HepG2 (cell line): ENCODE measurements at regions not wholly inside any gene's neighbourhood (a gene's known extent, or its start where the extent isn't known, plus 50 kb on each side); places are given as distances from the start of the nearest gene placed in this dataset.

Experiments
- ATAC-seq: fragments of 200-7000 bp; cut with Tn5 transposase; 3 replicates; pipeline ENCODE4 v1.9.1; 2020; ENCODE audit warnings: mild to moderate bottlenecking, moderate library complexity
- BruUV-seq: library from RNA; stranded (reverse); fragments of 400-500 nt; replicated peaks from 2 replicates; lab custom pipeline; 2021; lab: Mats Ljungman, UMichigan
- CTCF ChIA-PET: fragments of 300-600 bp; formaldehyde crosslinking; extraction: SDS; loops from one replicate; lab custom pipeline; 2021; ENCODE audit warnings: low total read pairs, inconsistent platforms, low intra/inter-chr PET ratio; lab: Yijun Ruan, JAX
- POLR2A ChIA-PET: fragments of 350-600 bp; sonication (Branson Sonifier 250); formaldehyde crosslinking; loops from one replicate; lab custom pipeline; 2020; ENCODE audit warnings: antibody characterized with exemption, inconsistent platforms; lab: Yijun Ruan, JAX
- DNase-seq: peaks from one replicate; pipeline ENCODE4 v3.0.0-alpha.2; 2015; ENCODE audit warnings: low spot score
- FAIRE-seq: peaks from 3 replicates; lab custom pipeline; 2011; peaks lifted over from hg19 to GRCh38; lab: Jason Lieb, UNC
- H2AFZ ChIP-seq: one replicate; pipeline ENCODE4 v1.6.1; 2011; ENCODE audit warnings: low read length, inconsistent platforms
- H3K27ac ChIP-seq: fragments of 300-600 bp; 3 replicates; pipeline ENCODE4 v1.8.0; 2011; ENCODE audit warnings: mixed run types, mild to moderate bottlenecking, mixed read lengths, low read length, inconsistent platforms; ENCODE audit not compliant: insufficient read depth; ENCODE audit errors: extremely low read length
- H3K27me3 ChIP-seq, 2 experiments: fragments of 200-600 bp in 1 of 2; 2 replicates in 1 of 2; 3 replicates in 1 of 2; pipeline versions ENCODE4 v1.6.0 to v1.8.0; 2011; ENCODE audit warnings: low read length in 2 of 2, mild to moderate bottlenecking in 2 of 2, moderate library complexity in 2 of 2, inconsistent platforms in 1 of 2; ENCODE audit not compliant: insufficient read depth in 2 of 2, control insufficient read depth in 1 of 2
- H3K36me3 ChIP-seq, 2 experiments: fragments of 200-600 bp in 1 of 2; replicated peaks in 1 of 2; 2 replicates in 1 of 2; 3 replicates in 1 of 2; pipeline versions ENCODE4 v1.5.1 to v1.8.0; 2011; ENCODE audit warnings: low read length in 2 of 2, inconsistent platforms in 1 of 2; ENCODE audit not compliant: insufficient read depth in 2 of 2, control insufficient read depth in 1 of 2
- H3K4me1 ChIP-seq: 2 replicates; pipeline ENCODE4 v1.5.1; 2012; ENCODE audit warnings: low read length, inconsistent platforms; ENCODE audit not compliant: insufficient read depth
- H3K4me2 ChIP-seq: 2 replicates; pipeline ENCODE4 v1.6.0; 2011; ENCODE audit warnings: low read depth, low read length, inconsistent platforms
- H3K4me3 ChIP-seq, 3 experiments: fragments of 200-600 bp in 1 of 3; sonication (generic), shearing (Covaris generic) in 1 of 3; replicated peaks in 1 of 3; 2 replicates each; pipeline ENCODE4 v1.5.1; 2011 to 2016; ENCODE audit warnings: low read length in 3 of 3, inconsistent platforms in 2 of 3, low read depth in 2 of 3, mild to moderate bottlenecking in 2 of 3, control low read depth in 1 of 3, mixed read lengths in 1 of 3; ENCODE audit not compliant: insufficient read depth in 1 of 3
- H3K79me2 ChIP-seq: one replicate; pipeline ENCODE4 v1.6.1; 2011; ENCODE audit warnings: low read length, inconsistent platforms; ENCODE audit not compliant: insufficient read depth
- H3K9ac ChIP-seq: 2 replicates; pipeline ENCODE4 v1.6.0; 2011; ENCODE audit warnings: mild to moderate bottlenecking, low read depth, low read length, inconsistent platforms; ENCODE audit not compliant: insufficient read depth
- H3K9me3 ChIP-seq: 2 replicates; pipeline ENCODE4 v1.5.1; 2012; ENCODE audit warnings: mild to moderate bottlenecking, low read length
- H4K20me1 ChIP-seq: 2 replicates; pipeline ENCODE4 v1.6.0; 2011; ENCODE audit warnings: inconsistent platforms, mild to moderate bottlenecking, low read length, moderate library complexity; ENCODE audit not compliant: insufficient read depth
- CREB1 ChIP-seq, 2 experiments: fragments of 450-650 bp in 1 of 2; IDR thresholded peaks; 2 replicates each; pipeline ENCODE4 v1.6.1; 2016 to 2017; ENCODE audit warnings: control low read depth in 1 of 2, mild to moderate bottlenecking in 1 of 2, missing compliant biosample characterization in 1 of 2, missing genetic modification characterization in 1 of 2
- GTF3A ChIP-seq: sonication (generic); formaldehyde crosslinking; conservative IDR thresholded peaks from 2 replicates; pipeline ENCODE4 v1.4.0; 2020; ENCODE audit warnings: mild to moderate bottlenecking, missing genetic modification reagents
- MIXL1 ChIP-seq: IDR thresholded peaks from 2 replicates; pipeline ENCODE4 v1.6.1; 2016
- NFIB ChIP-seq: sonication (generic); formaldehyde crosslinking; IDR thresholded peaks from 2 replicates; pipeline ENCODE4 v1.9.0; 2021; ENCODE audit warnings: missing genetic modification reagents, mild to moderate bottlenecking, borderline replicate concordance
- SPEN ChIP-seq: sonication (generic); formaldehyde crosslinking; IDR thresholded peaks from 2 replicates; pipeline ENCODE4 v1.5.1; 2020; ENCODE audit warnings: low read depth, mild to moderate bottlenecking, missing genetic modification reagents
- ZFP82 ChIP-seq: sonication (generic); formaldehyde crosslinking; IDR thresholded peaks from 2 replicates; pipeline ENCODE4 v1.5.1; 2020; ENCODE audit warnings: mild to moderate bottlenecking, missing genetic modification reagents, borderline replicate concordance
- ZNF136 ChIP-seq: sonication (generic); formaldehyde crosslinking; IDR thresholded peaks from 2 replicates; pipeline ENCODE4 v1.8.1; 2022; ENCODE audit warnings: low read depth, mild to moderate bottlenecking, moderate library complexity, missing genetic modification reagents
- ZNF138 ChIP-seq: sonication (generic); formaldehyde crosslinking; IDR thresholded peaks from 2 replicates; pipeline ENCODE4 v1.5.0; 2020; ENCODE audit warnings: mild to moderate bottlenecking, low read depth, missing genetic modification reagents
- ZNF335 ChIP-seq: sonication (generic); formaldehyde crosslinking; IDR thresholded peaks from 2 replicates; pipeline ENCODE4 v1.4.0; 2020; ENCODE audit warnings: missing genetic modification reagents
- WGBS: methylation state at CpG from one replicate; pipeline ENCODE4 v1.1.6; 2017; ENCODE audit warnings: low lambda C conversion rate; 5-methylcytosine and 5-hydroxymethylcytosine counted together
- in situ Hi-C: cut with HindIII; loops from 2 replicates; pipeline ENCODE4 v1.10.0; 2017; ENCODE audit warnings: low pct_unique_long_range_greater_than_20kb; ENCODE audit not compliant: extremely low pct_ligation_motif_present
- intact Hi-C: fragments of 100-400 bp; cut with micrococcal nuclease; formaldehyde crosslinking; loops from one replicate; pipeline ENCODE4 v1.10.0; 2022; ENCODE audit not compliant: unreplicated experiment
- TF ChIP-seq, protein P1 (sequence below): IDR thresholded peaks from 2 replicates; pipeline ENCODE4 v1.6.1; 2016
- TF ChIP-seq, protein P2 (sequence below): sonication (generic); formaldehyde crosslinking; IDR thresholded peaks from 2 replicates; pipeline ENCODE4 v1.4.0; 2020; ENCODE audit warnings: low read depth, mild to moderate bottlenecking, missing genetic modification reagents
- TF ChIP-seq, protein P3 (sequence below): sonication (generic); formaldehyde crosslinking; IDR thresholded peaks from 2 replicates; pipeline ENCODE4 v1.4.0; 2020; ENCODE audit warnings: missing genetic modification reagents, borderline replicate concordance
- TF ChIP-seq, protein P4 (sequence below): sonication (generic); formaldehyde crosslinking; IDR thresholded peaks from 2 replicates; pipeline ENCODE4 v1.8.0; 2022; ENCODE audit warnings: mild to moderate bottlenecking, missing genetic modification reagents, borderline replicate concordance
- TF ChIP-seq, protein P5 (sequence below): sonication (generic); formaldehyde crosslinking; IDR thresholded peaks from 2 replicates; pipeline ENCODE4 v1.8.1; 2022; ENCODE audit warnings: low read depth, mild to moderate bottlenecking, missing genetic modification reagents
- TF ChIP-seq, protein P6 (sequence below): sonication (generic); formaldehyde crosslinking; IDR thresholded peaks from 2 replicates; pipeline ENCODE4 v1.4.0; 2020; ENCODE audit warnings: low read depth, mild to moderate bottlenecking, missing genetic modification reagents

DNA sequence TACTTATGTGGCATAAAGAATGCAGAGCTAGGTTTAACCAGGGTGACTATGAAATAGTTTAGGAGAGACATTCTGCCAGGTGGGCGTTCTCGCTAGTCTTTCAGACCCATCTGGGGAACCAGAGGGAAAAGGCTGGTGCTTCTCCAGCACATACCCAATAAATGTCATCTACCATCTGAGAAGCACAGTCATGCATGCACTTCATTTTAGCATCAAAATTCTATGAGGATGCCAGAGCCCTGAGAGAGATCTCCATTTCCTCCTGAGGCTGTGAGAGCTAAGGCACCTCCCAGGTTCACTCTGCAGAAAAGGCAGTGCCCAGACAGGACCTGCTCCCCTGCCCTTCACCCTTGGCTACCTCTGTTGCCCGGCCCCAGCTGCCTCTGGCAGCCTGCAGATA lies 196.2 kb upstream of the PRNP start:
- ChIA-PET POLR2A (no interaction called here), CTCF (no interaction called here)
- ATAC-seq (no peak), FAIRE-seq (no peak), DNase-seq (no peak)
- WGBS: 9% methylated on average over 3 of the region's 3 CpGs
- Histone ChIP-seq H3K9me3 (no peaks in the 10 kb centered on the region), H3K36me3 (no peaks in the 10 kb centered on the region), H3K9ac (no peak overlapping the region), H4K20me1 (no peaks in the 10 kb centered on the region), H3K27me3 (peaks cover 0 to 13% of the 10 kb centered on the region in 2 experiments; a peak in 2 of 5 replicates), H3K27ac (no peak overlapping the region), H3K4me2 (no peak overlapping the region), H3K4me1 (no peaks in the 10 kb centered on the region), H2AFZ (no peak overlapping the region), H3K79me2 (no peaks in the 10 kb centered on the region), H3K4me3 (no peak overlapping the region)
- in situ Hi-C loops: no loop called here
- BruUV-seq: no TSS peak
- intact Hi-C loops: no loop called here
- TF ChIP-seq CREB1 (IDR thresholded peaks at IDR 0.05) (no peak), CREB1 (CRISPR knock-in tag; IDR thresholded peaks at IDR 0.05) (no peak), MIXL1 (CRISPR knock-in tag) (no peak), NFIB (CRISPR knock-in tag) (no peak), ZNF335 (no peak), ZFP82 (CRISPR knock-in tag) (no peak), SPEN (CRISPR knock-in tag) (no peak), GTF3A (CRISPR knock-in tag) (no peak), ZNF136 (no peak), ZNF138 (CRISPR knock-in tag) (no peak)
- TF ChIP-seq, protein P1, sequence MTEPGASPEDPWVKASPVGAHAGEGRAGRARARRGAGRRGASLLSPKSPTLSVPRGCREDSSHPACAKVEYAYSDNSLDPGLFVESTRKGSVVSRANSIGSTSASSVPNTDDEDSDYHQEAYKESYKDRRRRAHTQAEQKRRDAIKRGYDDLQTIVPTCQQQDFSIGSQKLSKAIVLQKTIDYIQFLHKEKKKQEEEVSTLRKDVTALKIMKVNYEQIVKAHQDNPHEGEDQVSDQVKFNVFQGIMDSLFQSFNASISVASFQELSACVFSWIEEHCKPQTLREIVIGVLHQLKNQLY (CRISPR knock-in tag): no peak
- TF ChIP-seq, protein P2, sequence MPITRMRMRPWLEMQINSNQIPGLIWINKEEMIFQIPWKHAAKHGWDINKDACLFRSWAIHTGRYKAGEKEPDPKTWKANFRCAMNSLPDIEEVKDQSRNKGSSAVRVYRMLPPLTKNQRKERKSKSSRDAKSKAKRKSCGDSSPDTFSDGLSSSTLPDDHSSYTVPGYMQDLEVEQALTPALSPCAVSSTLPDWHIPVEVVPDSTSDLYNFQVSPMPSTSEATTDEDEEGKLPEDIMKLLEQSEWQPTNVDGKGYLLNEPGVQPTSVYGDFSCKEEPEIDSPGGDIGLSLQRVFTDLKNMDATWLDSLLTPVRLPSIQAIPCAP: no peak
- TF ChIP-seq, protein P3, sequence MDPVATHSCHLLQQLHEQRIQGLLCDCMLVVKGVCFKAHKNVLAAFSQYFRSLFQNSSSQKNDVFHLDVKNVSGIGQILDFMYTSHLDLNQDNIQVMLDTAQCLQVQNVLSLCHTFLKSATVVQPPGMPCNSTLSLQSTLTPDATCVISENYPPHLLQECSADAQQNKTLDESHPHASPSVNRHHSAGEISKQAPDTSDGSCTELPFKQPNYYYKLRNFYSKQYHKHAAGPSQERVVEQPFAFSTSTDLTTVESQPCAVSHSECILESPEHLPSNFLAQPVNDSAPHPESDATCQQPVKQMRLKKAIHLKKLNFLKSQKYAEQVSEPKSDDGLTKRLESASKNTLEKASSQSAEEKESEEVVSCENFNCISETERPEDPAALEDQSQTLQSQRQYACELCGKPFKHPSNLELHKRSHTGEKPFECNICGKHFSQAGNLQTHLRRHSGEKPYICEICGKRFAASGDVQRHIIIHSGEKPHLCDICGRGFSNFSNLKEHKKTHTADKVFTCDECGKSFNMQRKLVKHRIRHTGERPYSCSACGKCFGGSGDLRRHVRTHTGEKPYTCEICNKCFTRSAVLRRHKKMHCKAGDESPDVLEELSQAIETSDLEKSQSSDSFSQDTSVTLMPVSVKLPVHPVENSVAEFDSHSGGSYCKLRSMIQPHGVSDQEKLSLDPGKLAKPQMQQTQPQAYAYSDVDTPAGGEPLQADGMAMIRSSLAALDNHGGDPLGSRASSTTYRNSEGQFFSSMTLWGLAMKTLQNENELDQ (CRISPR knock-in tag): no peak
- TF ChIP-seq, protein P4, sequence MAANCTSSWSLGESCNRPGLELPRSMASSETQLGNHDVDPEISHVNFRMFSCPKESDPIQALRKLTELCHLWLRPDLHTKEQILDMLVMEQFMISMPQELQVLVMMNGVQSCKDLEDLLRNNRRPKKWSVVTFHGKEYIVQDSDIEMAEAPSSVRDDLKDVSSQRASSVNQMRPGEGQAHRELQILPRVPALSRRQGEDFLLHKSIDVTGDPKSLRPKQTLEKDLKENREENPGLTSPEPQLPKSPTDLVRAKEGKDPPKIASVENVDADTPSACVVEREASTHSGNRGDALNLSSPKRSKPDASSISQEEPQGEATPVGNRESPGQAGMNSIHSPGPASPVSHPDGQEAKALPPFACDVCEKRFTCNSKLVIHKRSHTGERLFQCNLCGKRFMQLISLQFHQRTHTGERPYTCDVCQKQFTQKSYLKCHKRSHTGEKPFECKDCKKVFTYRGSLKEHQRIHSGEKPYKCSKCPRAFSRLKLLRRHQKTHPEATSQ: no peak
- TF ChIP-seq, protein P5, sequence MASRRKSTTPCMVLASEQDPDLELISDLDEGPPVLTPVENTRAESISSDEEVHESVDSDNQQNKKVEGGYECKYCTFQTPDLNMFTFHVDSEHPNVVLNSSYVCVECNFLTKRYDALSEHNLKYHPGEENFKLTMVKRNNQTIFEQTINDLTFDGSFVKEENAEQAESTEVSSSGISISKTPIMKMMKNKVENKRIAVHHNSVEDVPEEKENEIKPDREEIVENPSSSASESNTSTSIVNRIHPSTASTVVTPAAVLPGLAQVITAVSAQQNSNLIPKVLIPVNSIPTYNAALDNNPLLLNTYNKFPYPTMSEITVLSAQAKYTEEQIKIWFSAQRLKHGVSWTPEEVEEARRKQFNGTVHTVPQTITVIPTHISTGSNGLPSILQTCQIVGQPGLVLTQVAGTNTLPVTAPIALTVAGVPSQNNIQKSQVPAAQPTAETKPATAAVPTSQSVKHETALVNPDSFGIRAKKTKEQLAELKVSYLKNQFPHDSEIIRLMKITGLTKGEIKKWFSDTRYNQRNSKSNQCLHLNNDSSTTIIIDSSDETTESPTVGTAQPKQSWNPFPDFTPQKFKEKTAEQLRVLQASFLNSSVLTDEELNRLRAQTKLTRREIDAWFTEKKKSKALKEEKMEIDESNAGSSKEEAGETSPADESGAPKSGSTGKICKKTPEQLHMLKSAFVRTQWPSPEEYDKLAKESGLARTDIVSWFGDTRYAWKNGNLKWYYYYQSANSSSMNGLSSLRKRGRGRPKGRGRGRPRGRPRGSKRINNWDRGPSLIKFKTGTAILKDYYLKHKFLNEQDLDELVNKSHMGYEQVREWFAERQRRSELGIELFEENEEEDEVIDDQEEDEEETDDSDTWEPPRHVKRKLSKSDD (CRISPR knock-in tag): no peak
- TF ChIP-seq, protein P6, sequence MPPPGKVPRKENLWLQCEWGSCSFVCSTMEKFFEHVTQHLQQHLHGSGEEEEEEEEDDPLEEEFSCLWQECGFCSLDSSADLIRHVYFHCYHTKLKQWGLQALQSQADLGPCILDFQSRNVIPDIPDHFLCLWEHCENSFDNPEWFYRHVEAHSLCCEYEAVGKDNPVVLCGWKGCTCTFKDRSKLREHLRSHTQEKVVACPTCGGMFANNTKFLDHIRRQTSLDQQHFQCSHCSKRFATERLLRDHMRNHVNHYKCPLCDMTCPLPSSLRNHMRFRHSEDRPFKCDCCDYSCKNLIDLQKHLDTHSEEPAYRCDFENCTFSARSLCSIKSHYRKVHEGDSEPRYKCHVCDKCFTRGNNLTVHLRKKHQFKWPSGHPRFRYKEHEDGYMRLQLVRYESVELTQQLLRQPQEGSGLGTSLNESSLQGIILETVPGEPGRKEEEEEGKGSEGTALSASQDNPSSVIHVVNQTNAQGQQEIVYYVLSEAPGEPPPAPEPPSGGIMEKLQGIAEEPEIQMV (CRISPR knock-in tag): no peak
